ENCODE measurements at regions not wholly inside any gene's neighbourhood (a gene's known extent, or its start where the extent isn't known, plus 50 kb on each side); places are given as distances from the start of the nearest gene placed in this dataset.

DNA sequence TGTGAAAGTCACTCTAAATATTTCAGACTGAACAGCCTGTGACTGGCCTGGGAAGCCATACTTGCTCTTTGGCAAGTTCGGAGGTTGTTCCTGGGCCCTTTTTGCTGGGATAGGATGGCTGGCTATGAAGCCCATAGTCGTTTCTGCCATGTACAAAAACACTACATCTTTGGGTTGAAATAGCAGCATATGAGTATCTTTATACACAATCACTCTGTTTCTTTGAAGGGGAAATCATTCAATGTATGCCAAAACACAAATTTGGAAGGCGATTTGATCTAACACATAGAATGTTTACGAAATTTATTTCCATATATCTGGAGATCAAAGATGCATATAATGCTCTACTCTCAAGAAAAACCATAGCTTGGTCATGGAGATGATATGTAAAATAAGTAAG, 192.9 kb downstream of the SQOR start:
- no peak overlapping the region for H3K4me2 ChIP-seq (ENCODE audit: low read depth, low read length)
- H3K4me3 ChIP-seq (replicated peaks in 1 of 3; ENCODE audit: insufficient read depth in 1 of 3, low read depth in 2 of 3, low read length in 3 of 3) = no peak overlapping the region
- no peak for TF ChIP-seq SYNCRIP (IDR thresholded peaks at IDR 0.05; ENCODE audit: insufficient read depth, low read depth, low read length)
- no peak for TF ChIP-seq ZSCAN12 (CRISPR knock-in tag; IDR thresholded peaks at IDR 0.05)
- TF ChIP-seq SPEN (CRISPR knock-in tag; IDR thresholded peaks at IDR 0.05; ENCODE audit: low read depth) = no peak
- no peak for TF ChIP-seq ONECUT2 (CRISPR knock-in tag; IDR thresholded peaks at IDR 0.05)
- no peak for TF ChIP-seq ATAD3A (CRISPR knock-in tag; IDR thresholded peaks at IDR 0.05)
- TF ChIP-seq PHB2 (IDR thresholded peaks at IDR 0.05; ENCODE audit: partially characterized antibody) = no peak
- TF ChIP-seq ZNF546 (CRISPR knock-in tag; conservative IDR thresholded peaks at IDR 0.05) = no peak
- no peak for TF ChIP-seq SMARCC2 (IDR thresholded peaks at IDR 0.05)
- TF ChIP-seq MAFF (IDR thresholded peaks at IDR 0.05; ENCODE audit: low read depth, low read length) = no peak
- no peak for TF ChIP-seq ZNF704 (CRISPR knock-in tag; IDR thresholded peaks at IDR 0.05; ENCODE audit: borderline replicate concordance)
- no peak for TF ChIP-seq ZNF557 (CRISPR knock-in tag; IDR thresholded peaks at IDR 0.05)
- TF ChIP-seq HNRNPUL1 (IDR thresholded peaks at IDR 0.05; ENCODE audit: low read depth, low read length) = no peak
- TF ChIP-seq, protein P1, sequence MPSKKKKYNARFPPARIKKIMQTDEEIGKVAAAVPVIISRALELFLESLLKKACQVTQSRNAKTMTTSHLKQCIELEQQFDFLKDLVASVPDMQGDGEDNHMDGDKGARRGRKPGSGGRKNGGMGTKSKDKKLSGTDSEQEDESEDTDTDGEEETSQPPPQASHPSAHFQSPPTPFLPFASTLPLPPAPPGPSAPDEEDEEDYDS (CRISPR knock-in tag; IDR thresholded peaks at IDR 0.05) = no peak
- no peak for TF ChIP-seq PAWR (CRISPR knock-in tag; IDR thresholded peaks at IDR 0.05; ENCODE audit: borderline replicate concordance)
- no peaks in the 10 kb centered on the region for H3K36me3 ChIP-seq (replicated peaks in 1 of 2; ENCODE audit: control insufficient read depth in 1 of 2, insufficient read depth in 2 of 2, low read length in 2 of 2)
- ChIA-PET POLR2A (no interaction called here), CTCF (ENCODE audit: low intra/inter-chr PET ratio, low total read pairs) (no interaction called here)
- H2AFZ ChIP-seq (ENCODE audit: low read length) = no peak overlapping the region
- FAIRE-seq (no peak), DNase-seq (ENCODE audit: low spot score) (no peak), ATAC-seq (no peak)
- WGBS (ENCODE audit: low lambda C conversion rate) = 27% methylated on average over 4 of the region's 4 CpGs
- H4K20me1 ChIP-seq (ENCODE audit: insufficient read depth, low read length) = no peaks in the 10 kb centered on the region
- BruUV-seq (replicated peaks) = no TSS peak
- no peaks in the 10 kb centered on the region for H3K4me1 ChIP-seq (ENCODE audit: insufficient read depth, low read length)
- no peaks in the 10 kb centered on the region for H3K27me3 ChIP-seq (ENCODE audit: control insufficient read depth in 1 of 2, insufficient read depth in 2 of 2, low read length in 2 of 2)
- no peaks in the 10 kb centered on the region for H3K79me2 ChIP-seq (ENCODE audit: insufficient read depth, low read length)
- no peak overlapping the region for H3K9ac ChIP-seq (ENCODE audit: insufficient read depth, low read depth, low read length)
- in situ Hi-C loops (cut with HindIII; ENCODE audit: extremely low pct_ligation_motif_present, low pct_unique_long_range_greater_than_20kb) (no loop called here), intact Hi-C loops (cut with micrococcal nuclease; ENCODE audit: unreplicated experiment) (loop anchor here (2.0 kb wide), 1 partner anchor 69 kb away; no protein-coding TSS in a partner anchor)
- no peak overlapping the region for H3K27ac ChIP-seq (ENCODE audit: extremely low read length, insufficient read depth, low read length)
- H3K9me3 ChIP-seq (ENCODE audit: low read length) = no peaks in the 10 kb centered on the region
